DND-41 (cell line): ENCODE measurements at regions not wholly inside any gene's neighbourhood (a gene's known extent, or its start where the extent isn't known, plus 50 kb on each side); places are given as distances from the start of the nearest gene placed in this dataset.
"Not testable (repeated sequence)": the region's sequence is repeated elsewhere in the genome, so short reads cannot be mapped to it uniquely, and the experiment has no call there.

Source experiments
- ATAC-seq: fragments of 200-7000 bp; cut with Tn5 transposase; 3 replicates; pipeline ENCODE4 v1.9.1; 2021; ENCODE audit warnings: low read depth; ENCODE audit not compliant: insufficient read depth
- DNase-seq: peaks from one replicate; pipeline ENCODE4 v3.0.0-alpha.2; 2020
- H2AFZ ChIP-seq: 2 replicates; pipeline ENCODE4 v1.6.0; 2012; ENCODE audit warnings: low read depth, low read length
- H3K27ac ChIP-seq: 2 replicates; pipeline ENCODE4 v1.5.1; 2012; ENCODE audit warnings: low read length, inconsistent platforms
- H3K27me3 ChIP-seq: fragments of 200-600 bp; sonication (generic); 2 replicates; pipeline ENCODE4 v1.6.0; 2012; ENCODE audit warnings: low read length, mild to moderate bottlenecking, inconsistent platforms; ENCODE audit not compliant: insufficient read depth, poor library complexity
- H3K36me3 ChIP-seq: 2 replicates; pipeline ENCODE4 v1.5.1; 2012; ENCODE audit warnings: low read length, inconsistent platforms; ENCODE audit not compliant: insufficient read depth
- H3K4me1 ChIP-seq: 2 replicates; pipeline ENCODE4 v1.5.1; 2012; ENCODE audit warnings: mild to moderate bottlenecking, low read length; ENCODE audit not compliant: insufficient read depth
- H3K4me2 ChIP-seq: 2 replicates; pipeline ENCODE4 v1.6.0; 2012; ENCODE audit warnings: mild to moderate bottlenecking, moderate library complexity, low read length, inconsistent platforms; ENCODE audit not compliant: insufficient read depth
- H3K4me3 ChIP-seq, 2 experiments: fragments of 200-600 bp in 1 of 2; shearing (Covaris generic) in 1 of 2; 2 replicates each; pipeline ENCODE4 v1.5.1; 2012 to 2016; ENCODE audit warnings: inconsistent platforms in 2 of 2, low read length in 2 of 2, mild to moderate bottlenecking in 2 of 2, low read depth in 1 of 2, moderate library complexity in 1 of 2
- H3K79me2 ChIP-seq: 2 replicates; pipeline ENCODE4 v1.6.0; 2012; ENCODE audit warnings: low read length, inconsistent platforms; ENCODE audit not compliant: insufficient read depth
- H3K9ac ChIP-seq: 2 replicates; pipeline ENCODE4 v1.6.0; 2012; ENCODE audit warnings: low read depth, mild to moderate bottlenecking, inconsistent platforms, low read length, moderate library complexity
- H3K9me3 ChIP-seq: 2 replicates; pipeline ENCODE4 v1.5.1; 2012; ENCODE audit warnings: low read length, moderate library complexity, mild to moderate bottlenecking, inconsistent platforms; ENCODE audit not compliant: insufficient read depth, severe bottlenecking
- H4K20me1 ChIP-seq: 2 replicates; pipeline ENCODE4 v1.6.0; 2012; ENCODE audit warnings: low read length; ENCODE audit not compliant: insufficient read depth
- CTCF ChIP-seq: IDR thresholded peaks from 2 replicates; pipeline ENCODE4 v1.5.1; 2012; ENCODE audit warnings: borderline replicate concordance, low read length, moderate library complexity, mild to moderate bottlenecking; ENCODE audit not compliant: poor library complexity, severe bottlenecking; ENCODE audit errors: extremely low read depth
- EZH2 ChIP-seq: IDR thresholded peaks from 3 replicates; pipeline ENCODE4 v1.6.1; 2012; ENCODE audit warnings: borderline replicate concordance, low read depth, mild to moderate bottlenecking, moderate library complexity, low read length, inconsistent platforms; ENCODE audit not compliant: severe bottlenecking

- no peak for TF ChIP-seq CTCF
- TF ChIP-seq EZH2, result no peak
- Histone ChIP-seq H3K79me2 (no peaks in the 10 kb centered on the region), H3K4me2 (no peak overlapping the region), H3K9me3 (no peaks in the 10 kb centered on the region), H4K20me1 (no peaks in the 10 kb centered on the region), H3K27ac (no peak overlapping the region), H3K9ac (no peak overlapping the region), H3K27me3 (no peaks in the 10 kb centered on the region), H3K36me3 (no peaks in the 10 kb centered on the region), H3K4me3 (no peak overlapping the region), H2AFZ (no peak overlapping the region), H3K4me1 (no peaks in the 10 kb centered on the region)
- DNase-seq (no peak), ATAC-seq (no peak; the same call in 2 of the 3 replicates)
Measured at GRCh38 chr2:150204451-150204850, 283.0 kb downstream of the RND3 start.

GRCh38 chr2:150194816-150195215, 292.7 kb downstream of the RND3 start:
- not testable (repeated sequence) for H3K9ac ChIP-seq, DNase-seq, H3K9me3 ChIP-seq, H3K27me3 ChIP-seq, ATAC-seq, H2AFZ ChIP-seq, H3K4me1 ChIP-seq, H3K4me3 ChIP-seq, H3K36me3 ChIP-seq, H3K27ac ChIP-seq, H4K20me1 ChIP-seq, H3K79me2 ChIP-seq, H3K4me2 ChIP-seq

GRCh38 chr2:150192701-150193100, 294.8 kb downstream of the RND3 start:
- Histone ChIP-seq H4K20me1 (no peaks in the 10 kb centered on the region), H2AFZ (no peak overlapping the region), H3K9me3 (no peaks in the 10 kb centered on the region), H3K4me2 (no peak overlapping the region), H3K27me3 (no peaks in the 10 kb centered on the region), H3K27ac (no peak overlapping the region), H3K36me3 (no peaks in the 10 kb centered on the region), H3K4me3 (no peak overlapping the region), H3K4me1 (peaks cover 7% of the 10 kb centered on the region; the same call in 1 of the 2 replicates), H3K79me2 (no peaks in the 10 kb centered on the region), H3K9ac (no peak overlapping the region)
- ATAC-seq (no peak), DNase-seq (no peak)
- no peak for TF ChIP-seq CTCF
- TF ChIP-seq EZH2, result no peak

GRCh38 chr2:150191349-150191748, 296.1 kb downstream of the RND3 start:
- H3K4me2 ChIP-seq, result no peak overlapping the region
- H3K9ac ChIP-seq, result no peak overlapping the region
- H2AFZ ChIP-seq, result no peak overlapping the region
- ATAC-seq (no peak), DNase-seq (no peak)
- H3K79me2 ChIP-seq, result no peaks in the 10 kb centered on the region
- H3K27ac ChIP-seq, result no peak overlapping the region
- TF ChIP-seq EZH2 (no peak), CTCF (no peak)
- H3K27me3 ChIP-seq, result no peaks in the 10 kb centered on the region
- no peaks in the 10 kb centered on the region for H3K36me3 ChIP-seq
- no peaks in the 10 kb centered on the region for H3K9me3 ChIP-seq
- H3K4me3 ChIP-seq, result no peak overlapping the region
- 0 out of 2 replicates have a peak, but pooled peaks cover 7% of the 10 kb centered on the region for H3K4me1 ChIP-seq
- no peaks in the 10 kb centered on the region for H4K20me1 ChIP-seq
